AG09309 (cell line): ENCODE measurements at regions not wholly inside any gene's neighbourhood (a gene's known extent, or its start where the extent isn't known, plus 50 kb on each side); places are given as distances from the start of the nearest gene placed in this dataset.

Experiments used
- DNase-seq: peaks from one replicate; pipeline ENCODE4 v3.0.0-alpha.2; 2010; ENCODE audit warnings: low read depth
- H3K4me3 ChIP-seq: 2 replicates; pipeline ENCODE4 v1.5.1; 2011; ENCODE audit warnings: mild to moderate bottlenecking, low read depth, low read length, moderate library complexity; ENCODE audit not compliant: control insufficient read depth
- TF ChIP-seq, protein P1 (sequence below): IDR thresholded peaks from 2 replicates; pipeline ENCODE4 v1.5.1; 2011; ENCODE audit warnings: mild to moderate bottlenecking, low read depth, low read length, inconsistent platforms; ENCODE audit not compliant: insufficient read depth, control insufficient read depth; ENCODE audit errors: missing control alignments

GRCh38 chr1:10939654-10940450 is 72.6 kb upstream of the TARDBP start:
- DNase-seq, result no peak
- H3K4me3 ChIP-seq, result no peak overlapping the region
- TF ChIP-seq, protein P1, sequence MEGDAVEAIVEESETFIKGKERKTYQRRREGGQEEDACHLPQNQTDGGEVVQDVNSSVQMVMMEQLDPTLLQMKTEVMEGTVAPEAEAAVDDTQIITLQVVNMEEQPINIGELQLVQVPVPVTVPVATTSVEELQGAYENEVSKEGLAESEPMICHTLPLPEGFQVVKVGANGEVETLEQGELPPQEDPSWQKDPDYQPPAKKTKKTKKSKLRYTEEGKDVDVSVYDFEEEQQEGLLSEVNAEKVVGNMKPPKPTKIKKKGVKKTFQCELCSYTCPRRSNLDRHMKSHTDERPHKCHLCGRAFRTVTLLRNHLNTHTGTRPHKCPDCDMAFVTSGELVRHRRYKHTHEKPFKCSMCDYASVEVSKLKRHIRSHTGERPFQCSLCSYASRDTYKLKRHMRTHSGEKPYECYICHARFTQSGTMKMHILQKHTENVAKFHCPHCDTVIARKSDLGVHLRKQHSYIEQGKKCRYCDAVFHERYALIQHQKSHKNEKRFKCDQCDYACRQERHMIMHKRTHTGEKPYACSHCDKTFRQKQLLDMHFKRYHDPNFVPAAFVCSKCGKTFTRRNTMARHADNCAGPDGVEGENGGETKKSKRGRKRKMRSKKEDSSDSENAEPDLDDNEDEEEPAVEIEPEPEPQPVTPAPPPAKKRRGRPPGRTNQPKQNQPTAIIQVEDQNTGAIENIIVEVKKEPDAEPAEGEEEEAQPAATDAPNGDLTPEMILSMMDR, result no peak

GRCh38 chr1:10940451-10940804 is 72.0 kb upstream of the TARDBP start:
- H3K4me3 ChIP-seq, result no peak overlapping the region
- DNase-seq, result no peak
- TF ChIP-seq, protein P1, result no peak

GRCh38 chr1:10940838-10941237 is 71.6 kb upstream of the TARDBP start:
- TF ChIP-seq, protein P1, result no peak
- DNase-seq, result no peak
- no peak overlapping the region for H3K4me3 ChIP-seq

DNA sequence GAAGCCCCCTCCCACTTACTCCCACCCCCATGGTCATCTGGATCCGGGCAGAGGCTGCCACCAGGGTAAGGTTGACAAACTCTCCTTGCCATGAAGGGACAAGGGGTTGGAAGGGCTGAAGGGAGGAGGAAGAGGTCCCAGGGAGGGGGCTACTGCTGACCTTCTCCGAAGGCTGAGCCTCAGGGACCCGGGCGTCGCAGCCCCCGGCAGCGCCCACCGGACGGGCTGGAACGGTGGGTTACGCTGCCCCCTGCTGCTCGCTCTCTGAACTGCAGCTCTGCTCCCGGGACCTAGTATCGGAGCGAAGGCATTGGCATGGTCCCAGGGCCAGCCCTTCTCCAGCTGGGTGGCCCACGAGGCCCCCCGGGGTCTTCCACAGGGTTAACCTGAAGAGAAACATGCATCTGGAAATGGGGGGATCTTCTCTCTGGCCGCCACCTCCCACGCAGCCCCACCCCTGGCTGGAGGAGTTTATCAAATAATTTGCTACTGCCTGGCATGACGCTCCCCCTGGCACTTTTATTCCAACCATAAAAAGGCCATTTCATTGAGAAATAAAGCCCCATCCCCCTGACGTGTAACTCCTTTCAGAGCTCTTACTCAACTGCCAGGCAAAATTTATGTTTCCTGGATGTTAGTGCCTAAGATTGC is 70.4 kb upstream of the TARDBP start:
- no peak overlapping the region for H3K4me3 ChIP-seq
- DNase-seq, result peak; percentile 33
- TF ChIP-seq, protein P1, result peak; percentile 92

GRCh38 chr1:10942542-10942912 is 69.9 kb upstream of the TARDBP start:
- no peak overlapping the region for H3K4me3 ChIP-seq
- TF ChIP-seq, protein P1, result no peak
- DNase-seq, result no peak

GRCh38 chr1:10943041-10943440 is 69.4 kb upstream of the TARDBP start:
- H3K4me3 ChIP-seq, result no peak overlapping the region
- DNase-seq, result no peak
- TF ChIP-seq, protein P1, result no peak
